Caco-2 (cell line): ENCODE measurements at regions not wholly inside any gene's neighbourhood (a gene's known extent, or its start where the extent isn't known, plus 50 kb on each side); places are given as distances from the start of the nearest gene placed in this dataset.

Experiments used
- BruUV-seq: library from RNA; stranded (reverse); fragments of 400-500 nt; replicated peaks from 2 replicates; lab custom pipeline; 2021; lab: Mats Ljungman, UMichigan
- CTCF ChIA-PET: fragments of 300-600 bp; sonication (Branson Sonifier 250); formaldehyde crosslinking; loops from one replicate; lab custom pipeline; 2022; ENCODE audit warnings: antibody characterized with exemption; lab: Charles Lee
- POLR2A ChIA-PET: fragments of 300-600 bp; sonication (Branson Sonifier 250); formaldehyde crosslinking; loops from one replicate; lab custom pipeline; 2022; ENCODE audit warnings: antibody characterized with exemption; lab: Charles Lee
- DNase-seq, 2 experiments: peaks; one replicate each; pipeline versions ENCODE4 v3.0.0 to v3.0.0-alpha.2; 2020 to 2022
- H3K27me3 ChIP-seq: replicated peaks from 2 replicates; pipeline ENCODE4 v1.6.0; 2011; ENCODE audit warnings: low read length; ENCODE audit not compliant: control insufficient read depth, insufficient read depth
- H3K36me3 ChIP-seq: 2 replicates; pipeline ENCODE4 v1.5.1; 2011; ENCODE audit warnings: low read length; ENCODE audit not compliant: control insufficient read depth, insufficient read depth
- H3K4me1 ChIP-seq: fragments of 250-450 bp; sonication (Bioruptor Pico); 2 replicates; pipeline ENCODE4 v1.5.1; 2020; ENCODE audit warnings: mild to moderate bottlenecking
- H3K4me3 ChIP-seq: 2 replicates; pipeline ENCODE4 v1.5.1; 2011; ENCODE audit warnings: low read depth, mild to moderate bottlenecking, control low read depth, low read length
- H3K9me3 ChIP-seq: fragments of 250-450 bp; sonication (Bioruptor Pico); 2 replicates; pipeline ENCODE4 v1.5.1; 2020; ENCODE audit warnings: mild to moderate bottlenecking, moderate library complexity
- H3K27ac Mint-ChIP-seq: one replicate; pipeline ENCODE4 v1.8.0; 2022; ENCODE audit warnings: mixed read lengths; ENCODE audit not compliant: unreplicated experiment
- H3K27me3 Mint-ChIP-seq: one replicate; pipeline ENCODE4 v1.8.0; 2022; ENCODE audit warnings: mixed read lengths; ENCODE audit not compliant: insufficient read depth, unreplicated experiment
- H3K36me3 Mint-ChIP-seq: one replicate; pipeline ENCODE4 v1.8.0; 2022; ENCODE audit warnings: mild to moderate bottlenecking, mixed read lengths; ENCODE audit not compliant: insufficient read depth, unreplicated experiment
- H3K4me1 Mint-ChIP-seq: one replicate; pipeline ENCODE4 v1.8.0; 2022; ENCODE audit warnings: low read depth, mixed read lengths; ENCODE audit not compliant: unreplicated experiment
- H3K4me3 Mint-ChIP-seq: one replicate; pipeline ENCODE4 v1.8.0; 2022; ENCODE audit warnings: mild to moderate bottlenecking, moderate library complexity, mixed read lengths; ENCODE audit not compliant: unreplicated experiment
- H3K9me3 Mint-ChIP-seq: one replicate; pipeline ENCODE4 v1.8.0; 2022; ENCODE audit warnings: mixed read lengths; ENCODE audit not compliant: unreplicated experiment
- intact Hi-C: fragments of 100-400 bp; cut with micrococcal nuclease; formaldehyde crosslinking; loops from one replicate; pipeline ENCODE4 v1.10.0; 2022; ENCODE audit not compliant: unreplicated experiment
- TF ChIP-seq, protein P1 (sequence below), 2 experiments: fragments of 200-600 bp in 1 of 2; IDR thresholded peaks; 1 replicate in 1 of 2; 2 replicates in 1 of 2; pipeline versions ENCODE4 v1.5.1 to v1.8.0; 2011 to 2022; ENCODE audit warnings: antibody characterized with exemption in 1 of 2, control low read depth in 1 of 2, inconsistent platforms in 1 of 2, low read depth in 1 of 2, low read length in 1 of 2, mild to moderate bottlenecking in 1 of 2, moderate library complexity in 1 of 2; ENCODE audit not compliant: insufficient read depth in 1 of 2, severe bottlenecking in 1 of 2, unreplicated experiment in 1 of 2

DNA sequence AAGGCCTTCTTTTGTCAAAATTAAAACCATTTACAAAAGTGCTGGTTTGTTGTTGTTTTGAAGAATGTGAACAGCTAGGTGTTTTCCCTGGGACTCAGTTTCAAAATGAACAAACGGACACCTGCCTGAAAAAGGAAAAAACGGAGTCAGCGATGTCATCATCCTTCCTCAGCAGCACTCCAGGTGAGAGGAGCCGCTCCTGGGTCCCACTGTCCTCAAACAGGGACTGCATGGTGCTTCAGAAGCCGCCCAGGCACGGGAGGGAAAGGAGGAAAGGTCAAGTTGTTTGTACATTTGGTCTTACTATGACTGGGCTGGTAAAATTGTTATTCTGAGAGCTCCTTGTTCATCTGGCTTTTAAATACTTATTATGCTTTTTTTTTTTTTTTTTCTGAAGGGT lies 69.0 kb upstream of the ZSWIM6 start:
- BruUV-seq, result no TSS peak
- no peak for DNase-seq
- intact Hi-C loops, result no loop called here
- Histone ChIP-seq H3K27me3 (no peaks in the 10 kb centered on the region), H3K4me3 (no peak overlapping the region), H3K36me3 (no peaks in the 10 kb centered on the region), H3K4me1 (peaks cover 4% of the 10 kb centered on the region; the same call in 1 of the 2 replicates), H3K9me3 (no peaks in the 10 kb centered on the region; the same call in 1 of the 2 replicates)
- Mint-ChIP-seq H3K27ac (no peak overlapping the region), H3K9me3 (no peaks in the 10 kb centered on the region), H3K27me3 (no peaks in the 10 kb centered on the region), H3K4me3 (no peak overlapping the region), H3K36me3 (no peaks in the 10 kb centered on the region), H3K4me1 (peaks cover 8% of the 10 kb centered on the region)
- POLR2A ChIA-PET, result no interaction called here
- TF ChIP-seq, protein P1, sequence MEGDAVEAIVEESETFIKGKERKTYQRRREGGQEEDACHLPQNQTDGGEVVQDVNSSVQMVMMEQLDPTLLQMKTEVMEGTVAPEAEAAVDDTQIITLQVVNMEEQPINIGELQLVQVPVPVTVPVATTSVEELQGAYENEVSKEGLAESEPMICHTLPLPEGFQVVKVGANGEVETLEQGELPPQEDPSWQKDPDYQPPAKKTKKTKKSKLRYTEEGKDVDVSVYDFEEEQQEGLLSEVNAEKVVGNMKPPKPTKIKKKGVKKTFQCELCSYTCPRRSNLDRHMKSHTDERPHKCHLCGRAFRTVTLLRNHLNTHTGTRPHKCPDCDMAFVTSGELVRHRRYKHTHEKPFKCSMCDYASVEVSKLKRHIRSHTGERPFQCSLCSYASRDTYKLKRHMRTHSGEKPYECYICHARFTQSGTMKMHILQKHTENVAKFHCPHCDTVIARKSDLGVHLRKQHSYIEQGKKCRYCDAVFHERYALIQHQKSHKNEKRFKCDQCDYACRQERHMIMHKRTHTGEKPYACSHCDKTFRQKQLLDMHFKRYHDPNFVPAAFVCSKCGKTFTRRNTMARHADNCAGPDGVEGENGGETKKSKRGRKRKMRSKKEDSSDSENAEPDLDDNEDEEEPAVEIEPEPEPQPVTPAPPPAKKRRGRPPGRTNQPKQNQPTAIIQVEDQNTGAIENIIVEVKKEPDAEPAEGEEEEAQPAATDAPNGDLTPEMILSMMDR (IDR thresholded peaks at IDR 0.05; ENCODE audit: insufficient read depth in 1 of 2, low read depth in 1 of 2, low read length in 1 of 2, severe bottlenecking in 1 of 2, unreplicated experiment in 1 of 2), result no peak
- CTCF ChIA-PET, result no interaction called here

DNA sequence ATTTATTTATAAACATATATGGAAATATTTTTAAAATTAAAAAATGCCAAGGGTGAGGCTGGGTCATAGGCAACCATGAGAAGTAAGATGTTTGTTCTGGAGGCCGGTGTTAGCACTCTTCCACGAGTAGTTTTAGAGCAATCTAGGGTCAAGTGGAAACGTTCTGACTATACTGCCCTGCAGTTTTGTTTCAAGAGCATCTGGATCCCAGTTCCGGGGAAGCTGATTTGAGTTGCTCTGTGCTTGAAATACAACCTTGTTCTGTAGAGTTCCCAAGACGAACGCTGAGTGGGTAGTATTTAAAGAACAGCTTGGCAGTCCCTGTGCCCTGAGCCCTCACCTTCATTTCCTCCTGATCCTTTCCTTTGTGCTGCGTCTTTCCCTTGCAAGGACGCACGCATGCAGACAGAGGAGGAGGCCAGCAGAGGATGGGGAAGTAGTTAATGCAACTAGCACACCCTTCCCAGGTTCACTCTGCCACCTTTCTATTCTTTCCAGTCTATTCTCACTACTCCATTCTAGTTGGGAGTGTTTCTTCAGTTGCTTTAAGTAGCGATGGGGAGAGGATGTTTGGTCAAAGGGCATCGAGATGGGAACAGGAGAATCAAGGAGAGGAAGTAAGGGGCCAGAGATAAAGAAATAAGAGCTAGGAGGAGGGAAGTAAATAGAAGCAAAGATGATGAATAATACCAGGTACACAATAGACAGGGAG lies 68.3 kb upstream of the ZSWIM6 start:
- CTCF ChIA-PET, result no interaction called here
- POLR2A ChIA-PET, result no interaction called here
- H3K27ac Mint-ChIP-seq, result no peak overlapping the region

DNA sequence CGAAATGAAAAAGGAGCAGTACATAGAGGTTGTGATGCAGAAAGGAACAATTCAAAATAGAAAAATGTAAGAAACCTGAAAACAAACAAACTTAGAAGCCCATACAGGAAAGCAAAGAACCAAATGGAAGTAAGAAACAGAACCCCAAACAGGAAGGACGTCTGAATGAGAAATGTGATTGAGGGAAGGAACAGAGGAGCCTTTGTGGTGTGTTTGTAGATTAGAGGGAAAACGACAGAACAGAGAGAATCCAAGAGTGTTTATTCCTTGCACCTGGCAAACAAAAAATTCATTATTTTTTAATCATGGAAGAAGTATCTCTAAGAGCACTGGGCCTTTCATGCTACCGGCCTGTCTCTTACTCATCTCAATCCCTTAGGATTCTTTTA lies 67.8 kb upstream of the ZSWIM6 start:
- no peaks in the 10 kb centered on the region for H3K27me3 Mint-ChIP-seq
- Histone ChIP-seq H3K4me3 (no peak overlapping the region), H3K9me3 (no peaks in the 10 kb centered on the region), H3K36me3 (no peaks in the 10 kb centered on the region), H3K27me3 (no peaks in the 10 kb centered on the region), H3K4me1 (peaks cover 4% of the 10 kb centered on the region; the same call in 1 of the 2 replicates)
- TF ChIP-seq, protein P1 (IDR thresholded peaks at IDR 0.05; ENCODE audit: insufficient read depth in 1 of 2, low read depth in 1 of 2, low read length in 1 of 2, severe bottlenecking in 1 of 2, unreplicated experiment in 1 of 2), result no peak
- peaks cover 8% of the 10 kb centered on the region for H3K4me1 Mint-ChIP-seq
- no peaks in the 10 kb centered on the region for H3K36me3 Mint-ChIP-seq
- intact Hi-C loops, result no loop called here
- BruUV-seq, result no TSS peak
- ChIA-PET CTCF (no interaction called here), POLR2A (no interaction called here)
- H3K9me3 Mint-ChIP-seq, result no peaks in the 10 kb centered on the region
- no peak for DNase-seq
- H3K4me3 Mint-ChIP-seq, result no peak overlapping the region
- H3K27ac Mint-ChIP-seq, result no peak overlapping the region

More for the DNA sequence above, 68.3 kb upstream of the ZSWIM6 start:
- Mint-ChIP-seq H3K4me3 (no peak overlapping the region), H3K9me3 (no peaks in the 10 kb centered on the region), H3K36me3 (no peaks in the 10 kb centered on the region), H3K27me3 (no peaks in the 10 kb centered on the region), H3K4me1 (peaks cover 8% of the 10 kb centered on the region)
- Histone ChIP-seq H3K9me3 (no peaks in the 10 kb centered on the region), H3K4me1 (peaks cover 4% of the 10 kb centered on the region; the same call in 1 of the 2 replicates), H3K27me3 (no peaks in the 10 kb centered on the region), H3K36me3 (no peaks in the 10 kb centered on the region), H3K4me3 (no peak overlapping the region)
- BruUV-seq, result no TSS peak
- no peak for DNase-seq
- intact Hi-C loops, result no loop called here
- TF ChIP-seq, protein P1 (IDR thresholded peaks at IDR 0.05; ENCODE audit: insufficient read depth in 1 of 2, low read depth in 1 of 2, low read length in 1 of 2, severe bottlenecking in 1 of 2, unreplicated experiment in 1 of 2), result no peak
